ENCODE measurements at regions not wholly inside any gene's neighbourhood (a gene's known extent, or its start where the extent isn't known, plus 50 kb on each side); places are given as distances from the start of the nearest gene placed in this dataset.

GRCh38 chr6:144697369-144697760 lies 412.2 kb downstream of the UTRN start:
- Histone ChIP-seq H2BK12ac (ENCODE audit: insufficient read length, low read depth, low read length) (no peak overlapping the region), H3K4ac (ENCODE audit: low read depth, low read length) (no peak overlapping the region), H4K91ac (ENCODE audit: insufficient read length, low read depth, low read length) (no peak overlapping the region), H4K5ac (ENCODE audit: insufficient read length, low read depth, low read length) (no peak overlapping the region), H3T11ph (ENCODE audit: low read length) (no peak overlapping the region), H3K4me2 (ENCODE audit: insufficient read depth, insufficient read length, low read length) (no peak overlapping the region), H3K14ac (ENCODE audit: insufficient read depth, low read length) (no peak overlapping the region), H3K23ac (ENCODE audit: insufficient read length, low read depth, low read length) (no peak overlapping the region), H2BK15ac (ENCODE audit: low read depth, low read length) (no peak overlapping the region), H4K20me1 (ENCODE audit: control insufficient read depth, insufficient read depth, insufficient read length) (no peaks in the 10 kb centered on the region), H2BK20ac (ENCODE audit: low read depth, low read length, poor library complexity, severe bottlenecking) (no peak overlapping the region), H3K27me3 (ENCODE audit: insufficient read depth, low read length) (no peaks in the 10 kb centered on the region), H3K56ac (ENCODE audit: insufficient read length, low read depth, low read length) (no peak overlapping the region), H2BK120ac (ENCODE audit: low read depth, low read length, poor library complexity, severe bottlenecking) (no peak overlapping the region), H3K4me1 (ENCODE audit: insufficient read depth, low read length) (no peaks in the 10 kb centered on the region), H2BK5ac (ENCODE audit: insufficient read length, low read length) (no peak overlapping the region), H3K79me2 (ENCODE audit: insufficient read depth, low read length) (no peaks in the 10 kb centered on the region), H2AFZ (ENCODE audit: low read length) (no peak overlapping the region), H3K27ac (ENCODE audit: insufficient read length, low read depth, low read length) (no peak overlapping the region), H4K8ac (replicated peaks; ENCODE audit: insufficient read length, low read depth, low read length) (no peak overlapping the region), H3K79me1 (ENCODE audit: insufficient read depth, low read depth, low read length, poor library complexity, severe bottlenecking) (no peaks in the 10 kb centered on the region), H3K18ac (ENCODE audit: insufficient read length, low read depth, low read length) (no peak overlapping the region), H3K9ac (ENCODE audit: extremely low read depth, insufficient read length, low read length) (no peak overlapping the region), H2AK5ac (ENCODE audit: insufficient read length, low read length) (no peak overlapping the region), H3K23me2 (ENCODE audit: insufficient read length, low read depth, low read length, poor library complexity, severe bottlenecking) (no peaks in the 10 kb centered on the region), H3K9me3 (ENCODE audit: control insufficient read depth, low read depth, low read length) (no peaks in the 10 kb centered on the region)
- H3K27me3 Mint-ChIP-seq (ENCODE audit: low read depth) = no peaks in the 10 kb centered on the region
- peaks cover 10 to 35% (median 17%) of the 10 kb centered on the region in 3 experiments for H3K36me3 Mint-ChIP-seq (ENCODE audit: insufficient read depth in 1 of 3, low read depth in 3 of 3)
- no peak overlapping the region for H3K4me3 Mint-ChIP-seq
- H3K4me1 Mint-ChIP-seq = peaks cover 15 to 18% of the 10 kb centered on the region in 2 experiments
- peaks cover 15% of the 10 kb centered on the region in 2 experiments for H3K9me3 Mint-ChIP-seq
- no peak for TF ChIP-seq CTCF (conservative IDR thresholded peaks at IDR 0.05)
- H3K27ac Mint-ChIP-seq = peak overlapping the region in 1 of 3 experiments; percentile 58; a peak in 1 of 7 replicates
- DNase-seq = no peak
- WGBS (ENCODE audit: extremely low coverage, insufficient read length, low lambda C conversion rate) = no CpG with 5 or more reads among the region's 2 CpGs

All from H9 (cell line).